GM19397 (cell line): ENCODE measurements at regions not wholly inside any gene's neighbourhood (a gene's known extent, or its start where the extent isn't known, plus 50 kb on each side); places are given as distances from the start of the nearest gene placed in this dataset.

ENCODE experiments used
- ATAC-seq: cut with Tn5 transposase; IDR thresholded peaks from one replicate; pipeline ENCODE4 v1.9.1; 2021; ENCODE audit warnings: mild to moderate bottlenecking, moderate library complexity; ENCODE audit not compliant: unreplicated experiment

- no peak for ATAC-seq
Measured at GRCh38 chr6:170117111-170117972, 173.5 kb downstream of the DLL1 start.

- no peak for ATAC-seq
Measured at GRCh38 chr6:170116636-170117035, 174.2 kb downstream of the DLL1 start.

GRCh38 chr6:170114956-170115855, 175.7 kb downstream of the DLL1 start:
- ATAC-seq: no peak

GRCh38 chr6:170114187-170114945, 176.5 kb downstream of the DLL1 start:
- ATAC-seq: no peak

- ATAC-seq: no peak
Measured at GRCh38 chr6:170113141-170113540, 177.7 kb downstream of the DLL1 start.

- ATAC-seq: no peak
Measured at GRCh38 chr6:170112583-170112860, 178.4 kb downstream of the DLL1 start.

- ATAC-seq: no peak
Measured at GRCh38 chr6:170111816-170112582, 178.9 kb downstream of the DLL1 start.

- ATAC-seq: no peak
Measured at GRCh38 chr6:170111141-170111664, 179.7 kb downstream of the DLL1 start.

GRCh38 chr6:170110201-170111140, 180.4 kb downstream of the DLL1 start:
- no peak for ATAC-seq

- ATAC-seq: no peak
Measured at GRCh38 chr6:170108890-170109587, 181.8 kb downstream of the DLL1 start.

GRCh38 chr6:170108456-170108855, 182.4 kb downstream of the DLL1 start:
- ATAC-seq: no peak

GRCh38 chr6:170107606-170108222, 183.2 kb downstream of the DLL1 start:
- no peak for ATAC-seq

GRCh38 chr6:170106906-170107525, 183.9 kb downstream of the DLL1 start:
- ATAC-seq: no peak

- ATAC-seq: no peak
Measured at GRCh38 chr6:170102582-170103481, 188.0 kb downstream of the DLL1 start.

- no peak for ATAC-seq
Measured at GRCh38 chr6:170102038-170102437, 188.8 kb downstream of the DLL1 start.

GRCh38 chr6:170101281-170102035, 189.4 kb downstream of the DLL1 start:
- ATAC-seq: no peak
